PFSK-1 (cell line): ENCODE measurements at regions not wholly inside any gene's neighbourhood (a gene's known extent, or its start where the extent isn't known, plus 50 kb on each side); places are given as distances from the start of the nearest gene placed in this dataset.

Experiments
- FOXP2 ChIP-seq: optimal IDR thresholded peaks from 2 replicates; pipeline ENCODE3; 2011; ENCODE audit warnings: borderline replicate concordance, control low read depth, inconsistent platforms; ENCODE audit not compliant: insufficient read depth; ENCODE audit errors: extremely low read length, extremely low read depth
- POLR2AphosphoS5 ChIP-seq: IDR thresholded peaks from 2 replicates; pipeline ENCODE4 v1.6.1; 2012; ENCODE audit warnings: low read depth, mild to moderate bottlenecking, control low read depth, low read length, moderate library complexity
- REST ChIP-seq, 2 experiments: IDR thresholded peaks; 2 replicates each; pipeline versions ENCODE4 v1.6.1 to v1.8.0; 2011 to 2012; ENCODE audit warnings: low read depth in 2 of 2, low read length in 2 of 2, control low read depth in 1 of 2, inconsistent platforms in 1 of 2, mild to moderate bottlenecking in 1 of 2, moderate library complexity in 1 of 2; ENCODE audit not compliant: insufficient read depth in 1 of 2
- SIN3A ChIP-seq: IDR thresholded peaks from 2 replicates; pipeline ENCODE4 v1.6.1; 2012; ENCODE audit warnings: mild to moderate bottlenecking, low read length, moderate library complexity, borderline replicate concordance; ENCODE audit not compliant: insufficient read depth
- TAF1 ChIP-seq: IDR thresholded peaks from 2 replicates; pipeline ENCODE4 v1.6.1; 2012; ENCODE audit warnings: low read length, control low read depth, borderline replicate concordance; ENCODE audit not compliant: insufficient read depth

DNA sequence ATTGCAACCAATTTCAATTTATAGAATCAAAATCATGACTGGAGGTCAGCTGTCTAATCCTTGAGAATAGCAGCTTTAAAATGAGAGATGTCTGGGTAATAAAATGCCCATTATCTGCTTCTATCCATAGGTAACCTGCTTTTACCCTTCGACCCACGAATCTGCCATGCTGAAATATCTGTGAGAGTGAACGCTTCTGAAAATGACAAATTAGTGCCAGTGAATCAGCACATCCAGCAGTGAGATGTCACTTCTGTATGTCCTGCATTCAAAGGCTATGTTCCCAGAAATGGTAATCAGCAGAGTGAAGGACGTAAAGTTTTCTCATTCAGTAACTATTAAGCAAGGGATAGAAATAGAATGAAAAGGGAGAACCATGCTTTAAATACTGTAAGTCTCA lies 532.4 kb upstream of the ITGA1 start:
- TF ChIP-seq FOXP2 (no peak), REST (IDR thresholded peaks at IDR 0.05; ENCODE audit: insufficient read depth in 1 of 2, low read depth in 2 of 2, low read length in 2 of 2) (no peak), POLR2AphosphoS5 (no peak), TAF1 (no peak), SIN3A (no peak)

GRCh38 chr5:52262844-52263243 lies 524.9 kb upstream of the ITGA1 start:
- TF ChIP-seq POLR2AphosphoS5 = no peak
- TF ChIP-seq TAF1 = no peak
- TF ChIP-seq FOXP2 = no peak
- TF ChIP-seq REST (IDR thresholded peaks at IDR 0.05; ENCODE audit: insufficient read depth in 1 of 2, low read depth in 2 of 2, low read length in 2 of 2) = no peak

GRCh38 chr5:52269401-52269800 lies 518.3 kb upstream of the ITGA1 start:
- TF ChIP-seq FOXP2 (no peak), POLR2AphosphoS5 (no peak), SIN3A (no peak)

- TF ChIP-seq SIN3A = no peak
- TF ChIP-seq FOXP2 = no peak
- TF ChIP-seq POLR2AphosphoS5 = no peak
- TF ChIP-seq TAF1 = no peak
- no peak for TF ChIP-seq REST (IDR thresholded peaks at IDR 0.05; ENCODE audit: insufficient read depth in 1 of 2, low read depth in 2 of 2, low read length in 2 of 2)
These were observed 517.9 kb upstream of the ITGA1 start for GRCh38 chr5:52269859-52270258.

DNA sequence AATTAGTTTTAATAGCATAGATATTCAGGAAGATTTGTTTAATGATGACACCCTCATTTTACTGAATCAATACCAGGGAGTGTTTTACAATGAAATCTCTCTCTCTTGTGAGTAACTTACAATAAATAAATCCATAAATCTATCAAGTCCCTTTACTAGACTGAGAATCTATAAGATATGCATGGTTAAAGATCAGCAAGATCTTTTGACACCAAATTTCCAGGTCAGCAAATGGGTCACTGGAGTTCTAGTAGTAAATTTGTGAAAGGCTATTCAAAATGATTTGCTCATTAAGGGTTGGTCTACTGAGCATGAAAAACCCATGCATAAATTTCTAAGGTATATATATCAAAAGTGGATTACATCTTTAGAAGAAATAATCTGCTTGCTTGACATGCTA lies 512.1 kb upstream of the ITGA1 start:
- no peak for TF ChIP-seq REST (IDR thresholded peaks at IDR 0.05; ENCODE audit: insufficient read depth in 1 of 2, low read depth in 2 of 2, low read length in 2 of 2)

- no peak for TF ChIP-seq SIN3A
- TF ChIP-seq REST (IDR thresholded peaks at IDR 0.05; ENCODE audit: insufficient read depth in 1 of 2, low read depth in 2 of 2, low read length in 2 of 2) = no peak
- TF ChIP-seq FOXP2 = no peak
These were observed 510.6 kb upstream of the ITGA1 start for GRCh38 chr5:52277101-52277500.
